ENCODE measurements at regions not wholly inside any gene's neighbourhood (a gene's known extent, or its start where the extent isn't known, plus 50 kb on each side); places are given as distances from the start of the nearest gene placed in this dataset.

GRCh38 chr4:19780871-19781270, 470.8 kb upstream of the SLIT2 start:
- no peaks in the 10 kb centered on the region for H3K4me1 ChIP-seq
- peaks cover 0 to 16% (median 12%) of the 10 kb centered on the region in 4 donors for H3K9me3 ChIP-seq
- 92 to 93% methylated on average over 3 of the region's 3 CpGs for WGBS, 2 donors
- H3K27me3 ChIP-seq, result no peaks in the 10 kb centered on the region
- no peak overlapping the region for H3K4me3 ChIP-seq
- ATAC-seq (ENCODE audit: low FRiP score in 2 of 2) (no peak), DNase-seq (no peak)
- no peak overlapping the region for H3K27ac ChIP-seq
- H3K36me3 ChIP-seq, result no peaks in the 10 kb centered on the region
- TF ChIP-seq POLR2AphosphoS5 (IDR thresholded peaks at IDR 0.05) (no peak), POLR2A (IDR thresholded peaks at IDR 0.05) (no peak), EP300 (IDR thresholded peaks at IDR 0.05) (no peak), CTCF (IDR thresholded peaks at IDR 0.05) (no peak)

GRCh38 chr4:19776929-19777328, 474.8 kb upstream of the SLIT2 start:
- no peaks in the 10 kb centered on the region for H3K4me1 ChIP-seq
- TF ChIP-seq EP300 (IDR thresholded peaks at IDR 0.05) (no peak), POLR2A (IDR thresholded peaks at IDR 0.05) (no peak), POLR2AphosphoS5 (IDR thresholded peaks at IDR 0.05) (no peak), CTCF (IDR thresholded peaks at IDR 0.05) (no peak)
- ATAC-seq (ENCODE audit: low FRiP score in 2 of 2), result no peak
- DNase-seq, result no peak
- no peaks in the 10 kb centered on the region for H3K36me3 ChIP-seq
- no peak overlapping the region for H3K27ac ChIP-seq
- H3K27me3 ChIP-seq, result no peaks in the 10 kb centered on the region
- no peaks in the 10 kb centered on the region for H3K9me3 ChIP-seq
- peak overlapping the region in 1 of 4 donors; percentile 3 for H3K4me3 ChIP-seq

GRCh38 chr4:19776021-19776459, 475.7 kb upstream of the SLIT2 start:
- TF ChIP-seq POLR2AphosphoS5 (IDR thresholded peaks at IDR 0.05), result no peak
- no peak for TF ChIP-seq EP300 (IDR thresholded peaks at IDR 0.05)
- no peak for TF ChIP-seq CTCF (IDR thresholded peaks at IDR 0.05)
- TF ChIP-seq POLR2A (IDR thresholded peaks at IDR 0.05), result no peak
- H3K27me3 ChIP-seq, result no peaks in the 10 kb centered on the region
- DNase-seq, result no peak
- H3K27ac ChIP-seq, result no peak overlapping the region
- ATAC-seq (ENCODE audit: low FRiP score in 2 of 2), result peak in 1 of 2 donors; percentile 31
- no peak overlapping the region for H3K4me3 ChIP-seq
- H3K36me3 ChIP-seq, result no peaks in the 10 kb centered on the region
- WGBS, 2 donors, result 84 to 90% methylated on average over 10 of the region's 10 CpGs
- no peaks in the 10 kb centered on the region for H3K9me3 ChIP-seq
- H3K4me1 ChIP-seq, result no peaks in the 10 kb centered on the region

- Histone ChIP-seq H3K36me3 (no peaks in the 10 kb centered on the region), H3K4me1 (no peaks in the 10 kb centered on the region), H3K27ac (no peak overlapping the region), H3K9me3 (peaks cover 0 to 5% (median 0%) of the 10 kb centered on the region in 4 donors), H3K4me3 (no peak overlapping the region), H3K27me3 (no peaks in the 10 kb centered on the region)
- TF ChIP-seq POLR2A (IDR thresholded peaks at IDR 0.05) (no peak), CTCF (IDR thresholded peaks at IDR 0.05) (no peak), POLR2AphosphoS5 (IDR thresholded peaks at IDR 0.05) (no peak), EP300 (IDR thresholded peaks at IDR 0.05) (no peak)
- ATAC-seq (ENCODE audit: low FRiP score in 2 of 2) (no peak), DNase-seq (no peak)
- WGBS, 2 donors, result 70 to 77% methylated on average over 2 of the region's 2 CpGs
Observed at GRCh38 chr4:19774690-19775256, 476.9 kb upstream of the SLIT2 start.

GRCh38 chr4:19772581-19772980, 479.1 kb upstream of the SLIT2 start:
- no peak overlapping the region for H3K27ac ChIP-seq
- ATAC-seq (ENCODE audit: low FRiP score in 2 of 2) (no peak), DNase-seq (no peak)
- H3K4me3 ChIP-seq, result no peak overlapping the region
- peaks cover 0 to 5% (median 0%) of the 10 kb centered on the region in 4 donors for H3K9me3 ChIP-seq
- WGBS, 2 donors, result 63 to 77% methylated on average over 1 of the region's 1 CpG
- no peaks in the 10 kb centered on the region for H3K27me3 ChIP-seq
- TF ChIP-seq CTCF (IDR thresholded peaks at IDR 0.05) (no peak), POLR2A (IDR thresholded peaks at IDR 0.05) (no peak), POLR2AphosphoS5 (IDR thresholded peaks at IDR 0.05) (no peak), EP300 (IDR thresholded peaks at IDR 0.05) (no peak)
- H3K36me3 ChIP-seq, result no peaks in the 10 kb centered on the region
- no peaks in the 10 kb centered on the region for H3K4me1 ChIP-seq
